Kidney tubule cell (primary cell): ENCODE measurements at regions not wholly inside any gene's neighbourhood (a gene's known extent, or its start where the extent isn't known, plus 50 kb on each side); places are given as distances from the start of the nearest gene placed in this dataset.

ENCODE experiments used
- DNase-seq: peaks from one replicate; pipeline ENCODE4 v3.0.0-alpha.2; 2018; ENCODE audit warnings: low spot score

DNA sequence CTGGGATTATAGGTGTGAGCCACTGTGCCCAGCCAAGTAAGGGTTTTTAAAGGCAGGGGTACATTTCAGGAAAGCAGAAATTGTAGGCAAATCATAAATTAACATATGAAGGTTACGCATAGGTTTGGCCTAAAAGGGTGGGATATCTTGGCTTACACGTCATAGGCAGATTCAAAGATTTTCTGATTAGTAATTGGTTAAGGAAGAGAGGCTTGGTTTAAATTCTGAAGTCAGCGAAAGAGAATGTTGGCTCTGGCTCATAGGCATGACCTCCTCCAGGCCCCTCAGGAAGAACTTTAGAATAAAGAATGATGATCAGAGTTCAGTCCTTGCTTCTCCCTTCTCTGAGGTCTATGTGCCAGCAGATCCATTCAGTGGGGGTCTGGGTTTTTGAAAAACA lies 124.8 kb upstream of the RBBP6 start:
- no peak for DNase-seq

DNA sequence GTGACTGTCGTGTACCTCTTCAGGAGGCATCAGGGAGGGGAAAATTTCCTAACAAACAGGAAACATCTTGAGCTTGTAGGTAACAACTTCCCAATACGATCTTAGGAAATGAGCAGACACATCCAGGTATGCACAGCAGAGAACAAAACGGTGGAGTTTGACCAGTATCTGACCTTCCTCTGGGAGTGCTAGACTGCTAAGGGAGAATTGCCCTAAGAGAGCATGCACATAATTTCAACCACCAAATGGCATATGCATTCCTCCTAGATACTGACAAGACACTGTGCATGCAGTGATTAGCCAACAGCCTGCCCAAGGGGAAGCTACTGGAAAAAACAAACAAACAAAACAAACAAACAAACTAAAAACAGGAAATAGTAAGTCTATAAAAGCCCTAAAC lies 120.6 kb upstream of the RBBP6 start:
- DNase-seq: no peak

- DNase-seq: no peak
These were observed 116.1 kb upstream of the RBBP6 start for GRCh38 chr16:24423312-24423711.

DNA sequence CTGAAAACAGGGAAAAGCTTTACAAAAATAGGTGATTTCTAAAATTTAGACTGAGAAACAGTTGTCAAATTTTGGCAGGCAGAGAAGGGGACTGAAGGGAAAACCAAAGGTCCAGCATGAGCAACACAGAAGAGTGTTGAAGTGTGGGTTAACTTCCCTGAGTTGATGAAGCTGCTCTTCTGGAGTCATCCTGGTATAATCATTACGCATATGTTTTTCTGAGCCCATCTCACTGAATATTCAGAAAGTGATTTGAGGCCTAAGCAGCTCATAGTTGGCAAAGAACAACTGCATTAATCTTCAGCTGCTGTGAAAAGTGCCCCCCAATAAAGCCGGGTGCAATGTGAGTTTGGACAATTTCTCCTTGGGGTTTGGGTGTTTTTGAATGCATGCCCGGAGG lies 115.0 kb upstream of the RBBP6 start:
- DNase-seq: no peak

GRCh38 chr16:24427840-24428239 lies 111.5 kb upstream of the RBBP6 start:
- no peak for DNase-seq

DNA sequence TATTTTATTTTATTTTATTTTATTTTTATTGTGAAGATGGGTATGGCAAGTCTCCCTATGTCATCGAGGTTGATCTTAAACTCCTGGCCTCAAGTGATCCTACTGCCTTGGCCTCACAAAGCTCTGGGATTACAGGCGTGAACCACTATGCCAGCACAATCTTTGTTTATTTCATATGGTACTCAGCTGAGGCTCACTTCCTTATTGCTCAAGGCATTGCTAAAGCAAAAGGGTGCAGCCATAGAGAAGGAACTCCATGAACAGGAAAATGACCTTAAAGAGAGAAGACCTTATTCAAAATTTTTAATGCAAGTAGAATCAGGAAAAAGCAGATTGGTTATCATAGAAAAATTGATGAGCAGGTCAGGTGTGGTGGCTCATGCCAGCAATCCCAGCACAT lies 110.6 kb upstream of the RBBP6 start:
- no peak for DNase-seq

DNA sequence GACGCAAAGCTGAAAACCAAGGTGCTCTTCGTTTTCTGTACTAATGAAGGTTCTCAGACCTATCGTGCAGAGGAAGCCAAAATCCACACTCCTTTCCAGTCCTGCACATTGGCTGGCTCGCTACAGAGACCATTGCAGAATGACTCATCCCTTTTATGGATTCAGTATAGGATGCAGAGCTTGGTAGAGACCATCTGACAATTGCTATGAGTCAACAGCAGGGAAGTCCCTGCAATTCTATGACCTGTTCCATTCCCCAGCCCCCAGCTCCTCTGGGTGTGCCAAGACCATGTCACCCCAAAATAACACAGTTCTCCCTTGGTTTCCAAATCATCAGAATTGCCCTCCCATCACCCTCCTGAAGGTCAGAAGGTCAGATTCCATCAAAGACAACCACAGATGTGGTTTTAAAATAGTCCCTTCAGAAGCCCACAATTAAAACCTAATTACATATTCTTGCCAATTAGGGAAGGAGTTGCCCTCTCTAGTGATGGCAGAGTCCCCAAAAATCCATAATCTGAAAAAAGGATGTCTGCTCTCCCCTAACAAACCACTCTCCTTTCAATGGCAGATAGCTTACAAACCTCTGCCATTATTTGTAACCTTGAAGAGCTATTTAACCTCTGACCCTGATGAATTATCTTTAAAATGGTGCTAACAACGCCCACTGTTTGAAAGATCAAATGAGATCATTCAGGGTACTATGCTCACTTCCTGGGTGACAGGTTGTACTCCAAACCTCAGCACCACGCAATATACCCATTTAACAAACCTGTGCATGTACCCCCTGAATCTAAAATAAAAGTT lies 108.2 kb upstream of the RBBP6 start:
- DNase-seq: peak; percentile 28

- no peak for DNase-seq
These were observed 105.7 kb upstream of the RBBP6 start for GRCh38 chr16:24433706-24434105.

DNA sequence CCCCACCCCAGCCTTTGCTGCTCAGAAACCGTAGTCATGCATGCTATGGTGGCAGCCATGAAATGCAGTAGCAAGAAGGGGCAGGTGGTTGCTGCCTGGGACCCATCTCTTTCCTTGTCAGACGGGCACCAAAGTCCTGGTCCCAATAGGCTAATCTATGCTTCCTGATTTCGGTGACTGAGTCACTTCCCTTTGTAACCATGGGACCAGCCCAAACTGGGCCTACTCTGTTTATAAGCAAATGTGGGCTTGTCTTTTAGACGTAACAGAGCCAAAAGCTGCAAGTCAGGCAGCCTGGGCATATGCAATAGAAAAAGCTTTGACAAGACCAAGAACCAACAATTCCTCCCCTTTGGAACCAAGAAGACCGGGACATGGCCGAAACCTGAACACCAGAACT lies 99.1 kb upstream of the RBBP6 start:
- no peak for DNase-seq

DNA sequence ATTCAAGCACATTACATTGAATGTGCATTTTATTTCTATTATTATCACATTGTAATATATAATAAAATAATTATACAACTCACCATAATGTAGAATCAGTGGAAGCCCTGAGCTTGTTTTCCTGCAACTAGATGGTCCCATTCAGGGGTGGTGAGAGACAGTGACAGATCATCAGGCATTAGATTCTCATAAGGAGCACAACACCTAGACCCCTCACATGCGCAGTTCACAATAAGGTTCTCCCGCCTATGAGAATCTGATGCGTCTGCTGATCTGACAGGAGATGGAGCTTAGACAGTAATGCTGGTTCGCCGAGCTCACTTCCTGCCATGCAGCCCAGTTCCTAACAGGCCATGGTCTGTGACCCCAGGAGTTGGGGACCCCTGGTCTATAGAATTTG lies 96.7 kb upstream of the RBBP6 start:
- DNase-seq: no peak

DNA sequence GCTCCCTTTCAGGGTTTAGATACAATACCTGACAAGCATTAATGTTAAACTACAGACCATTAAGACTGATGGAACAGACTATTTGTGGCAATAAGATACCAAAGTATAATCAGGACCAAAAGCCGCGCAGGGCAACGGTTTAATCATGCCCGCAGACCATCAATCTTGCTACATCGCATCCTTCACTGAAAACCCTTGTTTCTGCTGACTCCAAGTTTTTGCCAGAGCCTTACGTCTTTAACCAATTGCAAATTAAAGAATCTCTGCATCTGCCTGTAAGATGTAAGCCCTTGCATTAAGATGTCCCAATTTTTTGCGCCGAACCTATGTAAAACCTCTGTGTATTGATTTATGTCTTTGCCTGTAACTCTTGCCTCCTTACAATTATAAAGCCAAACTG lies 94.2 kb upstream of the RBBP6 start:
- DNase-seq: no peak

GRCh38 chr16:24446189-24446588 lies 93.2 kb upstream of the RBBP6 start:
- DNase-seq: no peak

- DNase-seq: no peak
These were observed 86.6 kb upstream of the RBBP6 start for GRCh38 chr16:24452724-24453123.

DNA sequence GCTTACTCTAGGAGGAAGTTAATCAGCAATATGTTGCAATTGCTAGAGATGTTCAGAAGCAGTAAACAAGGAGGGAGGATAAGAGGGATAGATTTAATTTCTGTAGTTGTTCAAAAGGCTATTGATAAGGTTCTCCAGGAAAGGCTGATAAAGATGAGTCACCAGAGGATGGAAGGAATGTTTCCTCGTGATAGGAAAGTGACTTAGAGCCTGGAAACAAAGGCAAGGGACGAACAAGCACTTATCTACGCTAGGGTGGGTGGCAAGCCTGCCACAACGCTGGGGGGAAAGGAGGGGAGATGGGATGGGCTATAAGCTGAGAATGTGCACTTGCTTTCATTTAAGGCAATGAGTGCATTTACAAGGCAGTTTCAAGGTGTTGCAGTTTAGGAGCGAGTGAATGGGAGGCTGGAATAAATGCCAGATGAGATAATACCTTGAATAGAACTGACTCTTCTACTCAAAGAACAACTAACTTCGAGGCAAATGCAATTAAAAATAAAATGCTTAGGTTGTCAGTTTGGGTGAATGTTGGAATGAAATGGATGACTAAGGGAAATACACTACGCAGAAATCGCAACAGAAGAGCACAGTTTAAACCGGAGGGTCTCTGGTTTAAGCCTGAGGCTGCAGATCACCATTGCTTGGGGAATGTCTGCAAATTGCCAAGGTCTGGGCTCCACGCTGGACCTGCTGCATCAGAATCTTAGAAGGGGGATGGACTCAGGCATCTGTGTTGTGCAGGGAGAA lies 76.0 kb upstream of the RBBP6 start:
- DNase-seq: no peak

GRCh38 chr16:24471561-24472350 lies 67.6 kb upstream of the RBBP6 start:
- no peak for DNase-seq

GRCh38 chr16:24477492-24477891 lies 61.9 kb upstream of the RBBP6 start:
- DNase-seq: no peak

DNA sequence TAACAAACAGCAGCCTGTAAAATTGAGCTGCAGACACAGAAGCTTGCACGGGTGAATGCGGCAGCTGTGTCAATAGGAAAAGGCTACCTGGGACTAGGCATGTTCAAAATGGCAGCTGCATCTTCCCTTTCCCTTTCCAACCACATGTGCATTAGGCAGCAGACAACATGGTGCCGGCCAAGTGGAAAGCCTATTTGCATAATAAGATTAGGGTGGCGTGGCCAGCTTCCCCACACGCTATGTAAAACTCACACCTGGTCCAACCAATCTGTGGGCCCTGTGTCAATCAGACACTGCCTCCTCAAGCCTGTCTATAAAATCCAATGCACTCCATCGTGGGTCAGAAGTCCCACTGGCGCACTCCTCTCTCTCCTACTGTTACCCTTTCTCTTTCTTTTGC lies 61.0 kb upstream of the RBBP6 start:
- no peak for DNase-seq

DNA sequence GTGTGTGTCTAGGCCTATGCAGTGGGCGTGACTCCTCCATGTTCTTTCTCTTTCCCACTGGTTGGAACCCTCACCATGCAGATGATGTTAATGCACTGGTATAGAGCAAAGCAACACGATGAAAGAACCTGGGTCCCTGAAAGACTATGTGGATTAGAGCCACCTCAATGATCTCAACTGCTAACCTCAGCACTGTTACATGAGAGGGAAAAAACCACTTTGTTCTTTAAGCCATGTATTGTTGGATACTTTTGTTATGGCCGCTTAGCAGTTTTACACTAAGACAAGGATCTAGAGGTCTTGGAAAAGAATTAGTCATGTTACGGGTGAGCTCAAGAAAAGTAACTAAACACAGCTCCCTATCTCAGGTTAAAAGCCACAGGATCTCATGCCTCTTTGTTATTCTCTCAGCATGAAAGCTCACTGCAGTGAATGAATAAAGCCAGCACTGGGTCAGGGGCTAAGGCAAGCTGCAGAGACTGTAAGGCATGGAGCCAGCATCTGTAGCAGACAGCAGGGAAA lies 56.6 kb upstream of the RBBP6 start:
- no peak for DNase-seq

- no peak for DNase-seq
These were observed 51.3 kb upstream of the RBBP6 start for GRCh38 chr16:24488045-24488444.
